WTC11 (cell line): ENCODE measurements at regions not wholly inside any gene's neighbourhood (a gene's known extent, or its start where the extent isn't known, plus 50 kb on each side); places are given as distances from the start of the nearest gene placed in this dataset.

Experiments
- ATAC-seq: fragments of 200-7000 bp; cut with Tn5 transposase; 2 replicates; pipeline ENCODE4 v1.10.0; 2021; ENCODE audit warnings: mild to moderate bottlenecking, moderate library complexity
- CTCF ChIA-PET: fragments of 300-600 bp; sonication (Branson Sonifier 250); formaldehyde crosslinking; loops from one replicate; lab custom pipeline; 2021; ENCODE audit warnings: antibody characterized with exemption; lab: Charles Lee
- POLR2A ChIA-PET: fragments of 350-600 bp; sonication (Branson Sonifier 250); formaldehyde crosslinking; loops from one replicate; lab custom pipeline; 2021; ENCODE audit warnings: antibody characterized with exemption; lab: Charles Lee
- DNase-seq: peaks from one replicate; pipeline ENCODE4 v3.0.0; 2021; ENCODE audit warnings: low spot score
- H3K27ac Mint-ChIP-seq: 2 replicates; pipeline ENCODE4 v1.8.0; 2021; ENCODE audit warnings: mixed read lengths
- H3K27me3 Mint-ChIP-seq: 2 replicates; pipeline ENCODE4 v1.8.0; 2021; ENCODE audit warnings: low read depth, mild to moderate bottlenecking, moderate library complexity, mixed read lengths
- H3K36me3 Mint-ChIP-seq: 2 replicates; pipeline ENCODE4 v1.8.0; 2021; ENCODE audit warnings: mixed read lengths
- H3K4me1 Mint-ChIP-seq: 2 replicates; pipeline ENCODE4 v1.8.0; 2022; ENCODE audit warnings: mixed read lengths
- H3K4me3 Mint-ChIP-seq: 2 replicates; pipeline ENCODE4 v1.8.0; 2021; ENCODE audit warnings: mild to moderate bottlenecking, moderate library complexity, mixed read lengths
- H3K9me3 Mint-ChIP-seq: 2 replicates; pipeline ENCODE4 v1.8.0; 2021; ENCODE audit warnings: mixed read lengths
- AFF4 ChIP-seq: sonication (generic); formaldehyde crosslinking; IDR thresholded peaks from 2 replicates; pipeline ENCODE4 v1.8.1; 2023; ENCODE audit warnings: mild to moderate bottlenecking, missing genetic modification reagents, borderline replicate concordance
- AR ChIP-seq: fragments of 250-450 bp; sonication (Bioruptor Pico); IDR thresholded peaks from 2 replicates; pipeline ENCODE4 v1.9.0; 2021; ENCODE audit warnings: mild to moderate bottlenecking
- CBFB ChIP-seq: sonication (generic); formaldehyde crosslinking; IDR thresholded peaks from 2 replicates; pipeline ENCODE4 v1.8.1; 2022; ENCODE audit warnings: mild to moderate bottlenecking, low read depth, missing genetic modification reagents
- CDX4 ChIP-seq: fragments of 250-450 bp; sonication (Bioruptor Pico); IDR thresholded peaks from 2 replicates; pipeline ENCODE4 v1.9.0; 2021; ENCODE audit warnings: moderate library complexity, mild to moderate bottlenecking, inconsistent platforms, borderline replicate concordance
- EMX1 ChIP-seq: fragments of 250-450 bp; sonication (Bioruptor Pico); IDR thresholded peaks from 2 replicates; pipeline ENCODE4 v1.8.0; 2021; ENCODE audit warnings: mild to moderate bottlenecking
- ESRRA ChIP-seq: sonication (generic); formaldehyde crosslinking; IDR thresholded peaks from 2 replicates; pipeline ENCODE4 v1.8.1; 2022; ENCODE audit warnings: mild to moderate bottlenecking, missing genetic modification reagents, borderline replicate concordance
- FOXJ3 ChIP-seq: sonication (generic); formaldehyde crosslinking; IDR thresholded peaks from 2 replicates; pipeline ENCODE4 v1.9.0; 2021; ENCODE audit warnings: missing genetic modification reagents, mild to moderate bottlenecking, borderline replicate concordance
- GABPB1 ChIP-seq: sonication (generic); formaldehyde crosslinking; IDR thresholded peaks from 2 replicates; pipeline ENCODE4 v1.8.1; 2023; ENCODE audit warnings: mild to moderate bottlenecking, missing genetic modification reagents
- JUN ChIP-seq: sonication (generic); formaldehyde crosslinking; IDR thresholded peaks from 2 replicates; pipeline ENCODE4 v1.8.0; 2023; ENCODE audit warnings: mild to moderate bottlenecking, missing genetic modification reagents
- MAX ChIP-seq: sonication (generic); formaldehyde crosslinking; IDR thresholded peaks from 2 replicates; pipeline ENCODE4 v1.8.0; 2022; ENCODE audit warnings: mild to moderate bottlenecking, missing genetic modification reagents
- NFATC4 ChIP-seq: fragments of 250-450 bp; sonication (Bioruptor Pico); IDR thresholded peaks from 2 replicates; pipeline ENCODE4 v1.9.0; 2021; ENCODE audit warnings: mild to moderate bottlenecking
- NR3C1 ChIP-seq: sonication (generic); formaldehyde crosslinking; conservative IDR thresholded peaks from 2 replicates; pipeline ENCODE4 v1.8.1; 2023; ENCODE audit warnings: low read depth, mild to moderate bottlenecking, missing genetic modification reagents
- SMAD3 ChIP-seq: sonication (generic); formaldehyde crosslinking; IDR thresholded peaks from 2 replicates; pipeline ENCODE4 v1.8.0; 2022; ENCODE audit warnings: missing genetic modification reagents, mild to moderate bottlenecking, borderline replicate concordance
- STAT6 ChIP-seq: sonication (generic); formaldehyde crosslinking; conservative IDR thresholded peaks from 2 replicates; pipeline ENCODE4 v1.8.1; 2023; ENCODE audit warnings: mild to moderate bottlenecking, low read depth, missing genetic modification reagents, moderate library complexity
- TEAD1 ChIP-seq: sonication (generic); formaldehyde crosslinking; IDR thresholded peaks from 2 replicates; pipeline ENCODE4 v1.8.0; 2022; ENCODE audit warnings: mild to moderate bottlenecking, missing genetic modification reagents
- TP53 ChIP-seq: sonication (generic); formaldehyde crosslinking; IDR thresholded peaks from 2 replicates; pipeline ENCODE4 v1.8.1; 2023; ENCODE audit warnings: mild to moderate bottlenecking, missing genetic modification reagents
- ZNF423 ChIP-seq: fragments of 250-450 bp; sonication (Bioruptor Pico); IDR thresholded peaks from 2 replicates; pipeline ENCODE4 v2.1.2; 2022; ENCODE audit warnings: mild to moderate bottlenecking, moderate library complexity
- ZNF671 ChIP-seq: fragments of 250-450 bp; sonication (Bioruptor Pico); IDR thresholded peaks from 2 replicates; pipeline ENCODE4 v1.8.0; 2021; ENCODE audit warnings: mild to moderate bottlenecking

- TF ChIP-seq AFF4 (CRISPR knock-in tag) (no peak), CDX4 (CRISPR knock-in tag) (no peak)
These were observed 384.3 kb upstream of the GBE1 start (continued) for GRCh38 chr3:82145742-82146141.

GRCh38 chr3:82144811-82145210 lies 383.4 kb upstream of the GBE1 start:
- Mint-ChIP-seq H3K27me3 (no peaks in the 10 kb centered on the region), H3K36me3 (no peaks in the 10 kb centered on the region; the same call in 1 of the 2 replicates), H3K27ac (no peak overlapping the region), H3K9me3 (0 out of 2 replicates have a peak, but pooled peaks cover 1% of the 10 kb centered on the region), H3K4me1 (peaks cover 2% of the 10 kb centered on the region; the same call in 1 of the 2 replicates), H3K4me3 (no peak overlapping the region)
- POLR2A ChIA-PET = no interaction called here
- no peak for TF ChIP-seq STAT6
- ATAC-seq = no peak
- CTCF ChIA-PET = no interaction called here
- DNase-seq = no peak

- Mint-ChIP-seq H3K9me3 (peaks cover 11% of the 10 kb centered on the region), H3K36me3 (peaks cover 8% of the 10 kb centered on the region; the same call in 1 of the 2 replicates), H3K27ac (no peak overlapping the region), H3K4me1 (peaks cover 2% of the 10 kb centered on the region; the same call in 1 of the 2 replicates), H3K4me3 (no peak overlapping the region), H3K27me3 (no peaks in the 10 kb centered on the region)
- DNase-seq (no peak), ATAC-seq (no peak)
- ChIA-PET CTCF (no interaction called here), POLR2A (no interaction called here)
- TF ChIP-seq JUN (CRISPR knock-in tag) (no peak), SMAD3 (CRISPR knock-in tag) (no peak), NFATC4 (no peak), NR3C1 (CRISPR knock-in tag) (no peak), AR (CRISPR knock-in tag) (no peak), MAX (CRISPR knock-in tag) (no peak), ZNF423 (CRISPR knock-in tag) (no peak), GABPB1 (no peak), ESRRA (CRISPR knock-in tag) (no peak), TP53 (CRISPR knock-in tag) (no peak), EMX1 (CRISPR knock-in tag) (no peak), FOXJ3 (no peak), ZNF671 (CRISPR knock-in tag) (no peak), CBFB (CRISPR knock-in tag) (no peak), TEAD1 (CRISPR knock-in tag) (no peak)
These were observed 382.4 kb upstream of the GBE1 start for GRCh38 chr3:82143661-82144412.
